ENCODE measurements at regions not wholly inside any gene's neighbourhood (a gene's known extent, or its start where the extent isn't known, plus 50 kb on each side); places are given as distances from the start of the nearest gene placed in this dataset.

DNA sequence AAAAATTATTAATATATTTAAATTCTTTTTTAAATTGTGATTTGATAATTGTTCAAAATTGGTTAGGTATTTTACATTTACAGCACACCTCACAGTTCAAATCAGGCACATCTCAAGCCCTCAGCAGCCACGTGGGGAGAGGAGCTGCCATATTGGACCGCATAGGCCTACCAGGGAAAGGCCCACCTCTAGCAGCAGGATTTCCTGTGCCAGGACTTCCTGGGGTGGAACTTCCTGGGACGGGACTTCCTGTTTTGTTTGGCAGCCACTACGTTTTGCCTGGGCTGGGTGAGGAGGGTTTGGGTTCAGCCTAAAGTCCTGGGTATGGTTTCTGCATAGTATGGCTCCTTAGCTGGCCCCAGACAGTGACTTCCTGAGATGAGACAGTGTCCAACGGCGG lies 298.5 kb upstream of the FOXF1 start:
- Histone ChIP-seq H3K9me2 (ENCODE audit: insufficient read depth) (no peaks in the 10 kb centered on the region), H3K27me3 (ENCODE audit: insufficient read depth, low read length) (no peaks in the 10 kb centered on the region), H3K4me1 (ENCODE audit: control insufficient read depth in 1 of 2, insufficient read depth in 2 of 2, low read length in 2 of 2) (peaks cover 4 to 11% of the 10 kb centered on the region in 2 experiments; a peak in 3 of 4 replicates), H3K4me3 (replicated peaks in 1 of 2; ENCODE audit: low read depth in 1 of 2, low read length in 2 of 2) (peak overlapping the region; percentile 23 to 33; a peak in 3 of 4 replicates), H3K9ac (ENCODE audit: low read length) (no peak overlapping the region), H3K9me3 (ENCODE audit: control insufficient read depth in 1 of 2, insufficient read depth in 1 of 2, low read depth in 1 of 2, low read length in 2 of 2) (no peaks in the 10 kb centered on the region), H4K20me1 (ENCODE audit: insufficient read depth) (no peaks in the 10 kb centered on the region), H2AFZ (ENCODE audit: low read depth, low read length, poor library complexity, severe bottlenecking) (no peak overlapping the region), H3K27ac (ENCODE audit: low read depth, low read length) (peak overlapping the region; percentile 6; the same call in 1 of the 2 replicates), H3K36me3 (ENCODE audit: control insufficient read depth in 1 of 2, insufficient read depth in 2 of 2, low read length in 2 of 2) (no peaks in the 10 kb centered on the region), H3K79me2 (ENCODE audit: insufficient read depth, low read length) (no peaks in the 10 kb centered on the region), H3K4me2 (ENCODE audit: low read length) (peak overlapping the region; percentile 44)
- RAD21 ChIA-PET (ENCODE audit: low non-redundant PET in 1 of 2, low total read pairs in 2 of 2, uncharacterized antibody in 2 of 2, unreplicated experiment in 2 of 2), result interaction anchor here in 1 of 2 experiments (1.1 kb wide), 1 partner anchor 41 kb away, joined by 3 read pairs; no protein-coding TSS in a partner anchor
- POLR2A ChIA-PET, result no interaction called here
- no TSS peak for BruUV-seq (replicated peaks)
- intact Hi-C loops (cut with micrococcal nuclease), result no loop called here
- DNase-seq (ENCODE audit: low read depth, low spot score), result peak; percentile 72
- ATAC-seq, result peak; percentile 95
- CTCF ChIA-PET, result interaction anchor here (0.6 kb wide), 1 partner anchor 1097 kb away, joined by 3 read pairs; no protein-coding TSS in a partner anchor
- TF ChIP-seq YY1 (IDR thresholded peaks at IDR 0.05; ENCODE audit: extremely low read depth, insufficient replicate concordance, low read depth, low read length) (peak; percentile 91), EZH2 (IDR thresholded peaks at IDR 0.05) (no peak), EZH2phosphoT487 (IDR thresholded peaks at IDR 0.05; ENCODE audit: borderline replicate concordance) (no peak), SRF (IDR thresholded peaks at IDR 0.05; ENCODE audit: low read depth) (no peak), POLR2A (IDR thresholded peaks at IDR 0.05; ENCODE audit: borderline replicate concordance, extremely low read depth, insufficient read depth, insufficient read length) (no peak), JUND (IDR thresholded peaks at IDR 0.05) (no peak), ZNF274 (IDR thresholded peaks at IDR 0.05; ENCODE audit: low read depth, low read length) (no peak), POLR2AphosphoS5 (IDR thresholded peaks at IDR 0.05; ENCODE audit: low read depth, low read length) (peak; percentile 58), FOSL1 (IDR thresholded peaks at IDR 0.05; ENCODE audit: low read depth) (no peak), SIN3A (IDR thresholded peaks at IDR 0.05; ENCODE audit: low read depth) (no peak), ZFX (IDR thresholded peaks at IDR 0.05) (no peak), CEBPB (IDR thresholded peaks at IDR 0.05; ENCODE audit: low read depth) (no peak), EGR1 (IDR thresholded peaks at IDR 0.05; ENCODE audit: low read depth) (no peak), ELF1 (IDR thresholded peaks at IDR 0.05; ENCODE audit: borderline replicate concordance, low read depth) (no peak; the same call in none of the 2 replicates), RAD21 (IDR thresholded peaks at IDR 0.05; ENCODE audit: low read depth) (no peak), CBX3 (IDR thresholded peaks at IDR 0.05; ENCODE audit: low read depth) (peak; percentile 91), TCF7L2 (IDR thresholded peaks at IDR 0.05; ENCODE audit: borderline replicate concordance, extremely low read depth, insufficient read depth, insufficient read length) (no peak)
- TF ChIP-seq, protein P1, sequence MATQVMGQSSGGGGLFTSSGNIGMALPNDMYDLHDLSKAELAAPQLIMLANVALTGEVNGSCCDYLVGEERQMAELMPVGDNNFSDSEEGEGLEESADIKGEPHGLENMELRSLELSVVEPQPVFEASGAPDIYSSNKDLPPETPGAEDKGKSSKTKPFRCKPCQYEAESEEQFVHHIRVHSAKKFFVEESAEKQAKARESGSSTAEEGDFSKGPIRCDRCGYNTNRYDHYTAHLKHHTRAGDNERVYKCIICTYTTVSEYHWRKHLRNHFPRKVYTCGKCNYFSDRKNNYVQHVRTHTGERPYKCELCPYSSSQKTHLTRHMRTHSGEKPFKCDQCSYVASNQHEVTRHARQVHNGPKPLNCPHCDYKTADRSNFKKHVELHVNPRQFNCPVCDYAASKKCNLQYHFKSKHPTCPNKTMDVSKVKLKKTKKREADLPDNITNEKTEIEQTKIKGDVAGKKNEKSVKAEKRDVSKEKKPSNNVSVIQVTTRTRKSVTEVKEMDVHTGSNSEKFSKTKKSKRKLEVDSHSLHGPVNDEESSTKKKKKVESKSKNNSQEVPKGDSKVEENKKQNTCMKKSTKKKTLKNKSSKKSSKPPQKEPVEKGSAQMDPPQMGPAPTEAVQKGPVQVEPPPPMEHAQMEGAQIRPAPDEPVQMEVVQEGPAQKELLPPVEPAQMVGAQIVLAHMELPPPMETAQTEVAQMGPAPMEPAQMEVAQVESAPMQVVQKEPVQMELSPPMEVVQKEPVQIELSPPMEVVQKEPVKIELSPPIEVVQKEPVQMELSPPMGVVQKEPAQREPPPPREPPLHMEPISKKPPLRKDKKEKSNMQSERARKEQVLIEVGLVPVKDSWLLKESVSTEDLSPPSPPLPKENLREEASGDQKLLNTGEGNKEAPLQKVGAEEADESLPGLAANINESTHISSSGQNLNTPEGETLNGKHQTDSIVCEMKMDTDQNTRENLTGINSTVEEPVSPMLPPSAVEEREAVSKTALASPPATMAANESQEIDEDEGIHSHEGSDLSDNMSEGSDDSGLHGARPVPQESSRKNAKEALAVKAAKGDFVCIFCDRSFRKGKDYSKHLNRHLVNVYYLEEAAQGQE (IDR thresholded peaks at IDR 0.05; ENCODE audit: low read depth), result no peak
- TF ChIP-seq, protein P2, sequence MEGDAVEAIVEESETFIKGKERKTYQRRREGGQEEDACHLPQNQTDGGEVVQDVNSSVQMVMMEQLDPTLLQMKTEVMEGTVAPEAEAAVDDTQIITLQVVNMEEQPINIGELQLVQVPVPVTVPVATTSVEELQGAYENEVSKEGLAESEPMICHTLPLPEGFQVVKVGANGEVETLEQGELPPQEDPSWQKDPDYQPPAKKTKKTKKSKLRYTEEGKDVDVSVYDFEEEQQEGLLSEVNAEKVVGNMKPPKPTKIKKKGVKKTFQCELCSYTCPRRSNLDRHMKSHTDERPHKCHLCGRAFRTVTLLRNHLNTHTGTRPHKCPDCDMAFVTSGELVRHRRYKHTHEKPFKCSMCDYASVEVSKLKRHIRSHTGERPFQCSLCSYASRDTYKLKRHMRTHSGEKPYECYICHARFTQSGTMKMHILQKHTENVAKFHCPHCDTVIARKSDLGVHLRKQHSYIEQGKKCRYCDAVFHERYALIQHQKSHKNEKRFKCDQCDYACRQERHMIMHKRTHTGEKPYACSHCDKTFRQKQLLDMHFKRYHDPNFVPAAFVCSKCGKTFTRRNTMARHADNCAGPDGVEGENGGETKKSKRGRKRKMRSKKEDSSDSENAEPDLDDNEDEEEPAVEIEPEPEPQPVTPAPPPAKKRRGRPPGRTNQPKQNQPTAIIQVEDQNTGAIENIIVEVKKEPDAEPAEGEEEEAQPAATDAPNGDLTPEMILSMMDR (IDR thresholded peaks at IDR 0.05 in 2 of 3, conservative IDR thresholded peaks at IDR 0.05 in 1 of 3; ENCODE audit: borderline replicate concordance in 1 of 3, insufficient read depth in 1 of 3, low read depth in 2 of 3, low read length in 2 of 3), result no peak
- TF ChIP-seq, protein P3, sequence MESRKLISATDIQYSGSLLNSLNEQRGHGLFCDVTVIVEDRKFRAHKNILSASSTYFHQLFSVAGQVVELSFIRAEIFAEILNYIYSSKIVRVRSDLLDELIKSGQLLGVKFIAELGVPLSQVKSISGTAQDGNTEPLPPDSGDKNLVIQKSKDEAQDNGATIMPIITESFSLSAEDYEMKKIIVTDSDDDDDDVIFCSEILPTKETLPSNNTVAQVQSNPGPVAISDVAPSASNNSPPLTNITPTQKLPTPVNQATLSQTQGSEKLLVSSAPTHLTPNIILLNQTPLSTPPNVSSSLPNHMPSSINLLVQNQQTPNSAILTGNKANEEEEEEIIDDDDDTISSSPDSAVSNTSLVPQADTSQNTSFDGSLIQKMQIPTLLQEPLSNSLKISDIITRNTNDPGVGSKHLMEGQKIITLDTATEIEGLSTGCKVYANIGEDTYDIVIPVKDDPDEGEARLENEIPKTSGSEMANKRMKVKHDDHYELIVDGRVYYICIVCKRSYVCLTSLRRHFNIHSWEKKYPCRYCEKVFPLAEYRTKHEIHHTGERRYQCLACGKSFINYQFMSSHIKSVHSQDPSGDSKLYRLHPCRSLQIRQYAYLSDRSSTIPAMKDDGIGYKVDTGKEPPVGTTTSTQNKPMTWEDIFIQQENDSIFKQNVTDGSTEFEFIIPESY (IDR thresholded peaks at IDR 0.05; ENCODE audit: extremely low read depth, insufficient replicate concordance, low read length), result no peak
- TF ChIP-seq, protein P4, sequence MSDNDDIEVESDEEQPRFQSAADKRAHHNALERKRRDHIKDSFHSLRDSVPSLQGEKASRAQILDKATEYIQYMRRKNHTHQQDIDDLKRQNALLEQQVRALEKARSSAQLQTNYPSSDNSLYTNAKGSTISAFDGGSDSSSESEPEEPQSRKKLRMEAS (IDR thresholded peaks at IDR 0.05), result peak; percentile 93
- TF ChIP-seq, protein P5, sequence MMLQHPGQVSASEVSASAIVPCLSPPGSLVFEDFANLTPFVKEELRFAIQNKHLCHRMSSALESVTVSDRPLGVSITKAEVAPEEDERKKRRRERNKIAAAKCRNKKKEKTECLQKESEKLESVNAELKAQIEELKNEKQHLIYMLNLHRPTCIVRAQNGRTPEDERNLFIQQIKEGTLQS (IDR thresholded peaks at IDR 0.05), result no peak
